Left hindlimb (tissue), 1 donor: ENCODE measurements at regions not wholly inside any gene's neighbourhood (a gene's known extent, or its start where the extent isn't known, plus 50 kb on each side); places are given as distances from the start of the nearest gene placed in this dataset.
A peak's percentile ranks its signal among the peaks of the same experiment; 100 is the strongest.

ENCODE experiments used
- DNase-seq: peaks from one replicate; pipeline ENCODE4 v3.0.0-alpha.2; 2018

DNA sequence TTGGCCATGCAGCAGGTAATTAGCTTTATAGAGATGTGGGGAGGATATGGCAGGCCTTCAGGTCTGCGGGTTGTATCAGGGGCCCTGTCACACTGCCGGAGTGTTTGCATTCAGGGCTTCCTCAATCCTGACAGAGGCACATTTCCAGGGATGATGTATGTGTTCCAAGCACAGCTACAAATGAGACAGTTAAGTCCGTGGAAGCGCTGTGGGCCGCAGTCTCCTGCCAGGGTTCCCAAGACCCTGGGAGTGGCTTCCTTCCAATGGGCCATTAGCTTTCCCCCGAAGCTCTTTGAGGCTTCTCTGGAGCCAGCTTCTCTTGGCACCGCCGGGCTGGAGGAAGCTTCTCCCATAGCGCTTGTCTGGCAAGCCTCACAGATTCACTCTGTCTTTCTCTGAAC is 1524.7 kb upstream of the TMEM132C start:
- DNase-seq: peak; percentile 88

DNA sequence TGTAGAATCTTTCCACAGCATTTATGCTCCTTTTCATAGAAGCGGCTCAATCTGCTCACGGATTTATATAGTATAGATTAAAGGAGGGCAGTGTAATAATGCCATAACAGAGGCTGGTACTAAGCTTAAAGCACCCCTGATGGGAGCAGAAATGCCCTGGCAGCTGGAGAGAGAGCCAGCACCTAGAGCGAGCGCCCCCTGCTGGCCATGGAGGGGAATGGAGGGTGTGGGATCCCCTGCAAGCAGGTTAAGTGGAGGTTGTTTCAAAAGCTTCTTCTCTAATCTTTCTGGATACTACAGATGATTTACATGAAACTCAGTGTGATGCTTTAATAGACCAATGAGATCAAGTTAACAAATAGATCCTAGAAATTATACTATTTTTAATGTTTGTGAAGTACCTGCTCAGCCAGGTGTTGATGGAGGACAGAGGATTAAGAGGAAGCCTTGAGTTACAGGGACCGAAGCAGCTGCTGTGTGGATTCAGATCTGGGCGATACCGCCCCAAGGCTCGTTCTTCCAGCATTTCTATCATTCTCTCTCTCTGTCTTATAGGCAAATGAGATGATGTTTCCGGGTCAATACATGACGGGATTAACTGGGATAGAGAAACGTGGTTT is 1519.3 kb upstream of the TMEM132C start:
- no peak for DNase-seq

- DNase-seq: no peak
Observed at GRCh38 chr12:126752021-126752420, 1514.9 kb upstream of the TMEM132C start.

GRCh38 chr12:126757326-126757725 is 1509.6 kb upstream of the TMEM132C start:
- DNase-seq: no peak

- DNase-seq: no peak
Observed at GRCh38 chr12:126760092-126760491, 1506.9 kb upstream of the TMEM132C start.

DNA sequence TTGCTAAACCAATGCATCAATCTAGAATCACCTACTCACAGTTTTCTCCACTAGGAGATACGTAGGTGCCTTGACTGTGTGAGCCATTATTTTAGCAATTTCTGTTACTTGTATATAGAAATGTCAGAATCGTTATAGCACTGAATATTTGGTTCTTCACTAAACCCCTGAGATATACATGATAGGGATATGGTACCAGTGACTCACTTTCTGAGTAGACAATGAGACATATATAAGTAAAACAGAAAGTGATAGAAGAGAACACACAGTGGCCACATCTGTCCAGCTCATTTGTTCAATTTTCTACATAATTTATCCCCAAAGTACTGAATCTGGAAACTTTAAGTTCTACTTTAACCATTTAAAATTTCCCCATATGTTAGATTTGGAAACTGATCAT is 1505.5 kb upstream of the TMEM132C start:
- DNase-seq: no peak

- no peak for DNase-seq
Observed at GRCh38 chr12:126762150-126762549, 1504.8 kb upstream of the TMEM132C start.

DNA sequence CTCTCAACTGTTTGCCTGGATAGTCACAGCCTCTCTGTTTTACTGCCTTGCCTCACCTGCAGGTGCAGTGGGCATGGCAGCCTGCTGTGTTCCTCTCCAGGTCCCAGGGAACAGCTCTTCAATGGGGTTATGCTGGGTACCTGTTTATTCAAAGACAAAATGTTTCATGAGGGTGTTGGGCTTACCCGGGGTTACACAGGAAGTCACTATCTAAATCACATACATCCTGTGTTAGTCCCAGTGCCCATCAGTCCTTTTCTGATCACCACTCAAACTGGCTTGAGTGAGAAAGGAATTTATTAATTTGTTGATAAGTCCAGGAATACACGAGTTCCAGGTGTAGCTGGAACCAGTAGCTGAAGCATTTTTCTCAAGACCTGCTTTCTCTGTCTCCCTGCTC is 1503.6 kb upstream of the TMEM132C start:
- DNase-seq: no peak

GRCh38 chr12:126767334-126767733 is 1499.6 kb upstream of the TMEM132C start:
- DNase-seq: no peak

- DNase-seq: no peak
Observed at GRCh38 chr12:126768517-126768916, 1498.5 kb upstream of the TMEM132C start.

DNA sequence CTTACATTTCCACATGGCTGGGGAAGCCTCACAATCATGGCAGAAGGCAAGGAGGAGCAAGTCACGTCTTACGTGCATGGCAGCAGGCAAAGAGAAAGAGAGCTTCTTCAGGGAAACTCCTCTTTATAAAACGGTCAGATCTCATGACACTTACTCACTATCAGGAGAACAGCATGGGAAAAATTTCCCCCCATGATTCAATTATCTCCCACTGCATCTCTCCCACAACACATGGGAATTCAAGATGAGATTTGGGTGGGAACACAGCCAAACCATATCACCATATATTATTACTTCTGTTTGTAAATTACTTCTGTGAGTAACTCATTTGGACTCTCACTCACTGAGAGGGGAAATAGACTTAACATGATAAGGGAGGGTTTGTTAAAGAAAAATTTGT is 1496.8 kb upstream of the TMEM132C start:
- no peak for DNase-seq

- no peak for DNase-seq
Observed at GRCh38 chr12:126772171-126772864, 1494.7 kb upstream of the TMEM132C start.

- no peak for DNase-seq
Observed at GRCh38 chr12:126773012-126773411, 1494.0 kb upstream of the TMEM132C start.

DNA sequence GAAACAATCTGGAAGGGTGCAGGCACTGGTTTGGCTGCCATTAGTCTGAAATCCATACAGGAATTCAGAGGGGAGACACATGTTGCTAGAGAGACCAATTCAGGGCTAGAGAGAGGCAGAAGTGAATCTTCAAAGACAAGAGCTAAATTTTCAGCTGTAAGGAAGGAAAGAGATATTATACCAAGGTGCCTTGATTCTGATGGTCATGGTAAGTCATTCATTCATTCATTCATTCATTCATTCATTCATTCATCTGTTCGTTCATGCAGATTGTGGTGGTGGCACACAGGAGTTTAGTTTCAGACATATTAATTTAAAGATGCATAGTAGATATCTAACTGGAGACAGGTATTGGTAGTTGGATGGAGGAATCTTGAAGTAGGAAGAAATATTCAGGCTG is 1493.5 kb upstream of the TMEM132C start:
- DNase-seq: no peak

GRCh38 chr12:126776026-126776655 is 1490.8 kb upstream of the TMEM132C start:
- DNase-seq: no peak

- no peak for DNase-seq
Observed at GRCh38 chr12:126780343-126780742, 1486.6 kb upstream of the TMEM132C start.

DNA sequence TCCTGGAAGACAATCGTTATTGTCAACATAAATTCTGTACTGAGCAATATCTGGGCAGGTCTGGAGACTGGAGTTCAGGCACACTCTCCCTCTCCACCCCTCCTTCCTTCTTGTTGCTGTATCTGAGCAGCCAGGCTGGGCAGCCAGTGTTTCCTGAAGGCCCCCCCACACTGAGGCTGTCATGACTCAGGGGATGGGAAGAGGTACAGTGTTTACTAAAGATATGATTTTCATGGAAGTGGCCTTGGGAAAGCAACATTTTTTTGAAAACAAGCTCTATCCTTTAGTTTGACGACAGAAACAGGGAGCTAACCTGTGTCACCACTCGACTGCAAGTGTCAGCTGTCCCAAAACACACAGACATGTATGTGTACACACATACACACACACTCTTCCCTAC is 1485.4 kb upstream of the TMEM132C start:
- no peak for DNase-seq

GRCh38 chr12:126782083-126782482 is 1484.9 kb upstream of the TMEM132C start:
- no peak for DNase-seq

GRCh38 chr12:126784328-126784921 is 1482.5 kb upstream of the TMEM132C start:
- DNase-seq: no peak

- DNase-seq: no peak
Observed at GRCh38 chr12:126789963-126790362, 1477.0 kb upstream of the TMEM132C start.

- no peak for DNase-seq
Observed at GRCh38 chr12:126791122-126791521, 1475.8 kb upstream of the TMEM132C start.

DNA sequence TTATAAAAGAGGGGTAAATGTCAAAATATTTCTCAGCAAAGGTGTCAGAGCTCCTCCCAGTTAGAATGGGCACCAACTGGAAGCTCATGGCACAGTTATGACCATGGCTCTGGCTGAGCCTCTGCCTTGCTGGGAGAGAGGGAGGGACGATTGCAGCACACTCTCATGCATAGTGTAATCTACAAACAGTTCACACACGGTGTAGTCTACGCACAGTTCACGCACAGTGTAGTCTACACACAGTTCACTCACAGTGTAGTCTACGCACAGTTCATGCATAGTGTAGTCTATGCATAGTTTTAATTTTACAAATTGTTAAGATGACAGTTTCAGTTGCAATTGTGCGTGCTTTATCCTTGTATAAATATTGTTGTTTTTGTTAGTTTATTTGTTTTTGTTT is 1474.6 kb upstream of the TMEM132C start:
- no peak for DNase-seq

- no peak for DNase-seq
Observed at GRCh38 chr12:126797525-126797924, 1469.4 kb upstream of the TMEM132C start.

GRCh38 chr12:126798449-126798848 is 1468.5 kb upstream of the TMEM132C start:
- no peak for DNase-seq
